Astrocyte of the hippocampus (primary cell): ENCODE measurements at regions not wholly inside any gene's neighbourhood (a gene's known extent, or its start where the extent isn't known, plus 50 kb on each side); places are given as distances from the start of the nearest gene placed in this dataset.
"Not testable (repeated sequence)": the region's sequence is repeated elsewhere in the genome, so short reads cannot be mapped to it uniquely, and the experiment has no call there.

Experiments used
- DNase-seq: peaks from one replicate; pipeline ENCODE4 v3.0.0; 2011; ENCODE audit warnings: low read depth, low spot score

GRCh38 chrX:122890729-122891128 is 293.3 kb upstream of the GRIA3 start:
- DNase-seq: no peak

- DNase-seq: no peak
Observed at GRCh38 chrX:122906726-122907125, 277.4 kb upstream of the GRIA3 start.

GRCh38 chrX:122907375-122907774 is 276.7 kb upstream of the GRIA3 start:
- no peak for DNase-seq

GRCh38 chrX:122910697-122911096 is 273.4 kb upstream of the GRIA3 start:
- DNase-seq: no peak

GRCh38 chrX:122913134-122913533 is 270.9 kb upstream of the GRIA3 start:
- no peak for DNase-seq

GRCh38 chrX:122913764-122914163 is 270.3 kb upstream of the GRIA3 start:
- DNase-seq: no peak

GRCh38 chrX:122914256-122914655 is 269.8 kb upstream of the GRIA3 start:
- DNase-seq: no peak

- DNase-seq: no peak
Observed at GRCh38 chrX:122934131-122934530, 249.9 kb upstream of the GRIA3 start.

- DNase-seq: no peak
Observed at GRCh38 chrX:122940199-122940598, 243.9 kb upstream of the GRIA3 start.

GRCh38 chrX:122941806-122942205 is 242.3 kb upstream of the GRIA3 start:
- no peak for DNase-seq

- DNase-seq: peak; percentile 82
Observed at GRCh38 chrX:122943918-122944317, 240.2 kb upstream of the GRIA3 start.

- no peak for DNase-seq
Observed at GRCh38 chrX:122945328-122945727, 238.8 kb upstream of the GRIA3 start.

- DNase-seq: no peak
Observed at GRCh38 chrX:122972604-122973003, 211.5 kb upstream of the GRIA3 start.

GRCh38 chrX:122982521-122982920 is 201.6 kb upstream of the GRIA3 start:
- DNase-seq: no peak

- DNase-seq: not testable (repeated sequence)
Observed at GRCh38 chrX:123002844-123003243, 181.2 kb upstream of the GRIA3 start.

GRCh38 chrX:123013141-123013540 is 170.9 kb upstream of the GRIA3 start:
- DNase-seq: no peak

- no peak for DNase-seq
Observed at GRCh38 chrX:123036401-123036800, 147.7 kb upstream of the GRIA3 start.

GRCh38 chrX:123049071-123049625 is 134.9 kb upstream of the GRIA3 start:
- no peak for DNase-seq

GRCh38 chrX:123060986-123061385 is 123.1 kb upstream of the GRIA3 start:
- no peak for DNase-seq

GRCh38 chrX:123064053-123064452 is 120.0 kb upstream of the GRIA3 start:
- DNase-seq: no peak

- DNase-seq: no peak
Observed at GRCh38 chrX:123072686-123073385, 111.2 kb upstream of the GRIA3 start.

- DNase-seq: no peak
Observed at GRCh38 chrX:123075947-123076561, 108.0 kb upstream of the GRIA3 start.

- DNase-seq: no peak
Observed at GRCh38 chrX:123077631-123078030, 106.4 kb upstream of the GRIA3 start.
